ENCODE measurements at regions not wholly inside any gene's neighbourhood (a gene's known extent, or its start where the extent isn't known, plus 50 kb on each side); places are given as distances from the start of the nearest gene placed in this dataset.

GRCh38 chr11:86891036-86891435, 64.2 kb downstream of the FZD4 start:
- BruUV-seq (replicated peaks), result no TSS peak
- Histone ChIP-seq H4K20me1 (ENCODE audit: low read length) (no peaks in the 10 kb centered on the region), H3F3A (ENCODE audit: low read length, unreplicated experiment) (no peaks in the 10 kb centered on the region), H3K27ac (ENCODE audit: low read length) (no peak overlapping the region), H3K9ac (ENCODE audit: low read length) (no peak overlapping the region), H2AFZ (ENCODE audit: low read length) (no peak overlapping the region), H3K4me1 (ENCODE audit: insufficient read depth, low read length) (no peaks in the 10 kb centered on the region), H3K79me2 (ENCODE audit: low read length) (no peaks in the 10 kb centered on the region), H3K9me3 (ENCODE audit: low read length) (no peaks in the 10 kb centered on the region), H3K27me3 (ENCODE audit: low read length) (no peaks in the 10 kb centered on the region), H3K9me2 (replicated peaks; ENCODE audit: low read length) (no peaks in the 10 kb centered on the region), H3K4me3 (ENCODE audit: low read length) (no peak overlapping the region), H3K4me2 (ENCODE audit: low read length) (no peak overlapping the region), H3K36me3 (ENCODE audit: low read depth, low read length) (no peaks in the 10 kb centered on the region)
- intact Hi-C loops (cut with micrococcal nuclease), result no loop called here
- TF ChIP-seq EZH2phosphoT487 (IDR thresholded peaks at IDR 0.05; ENCODE audit: borderline replicate concordance, low read length), result no peak
- ATAC-seq, result no peak
- no peak for DNase-seq
- ChIA-PET POLR2A (ENCODE audit: unreplicated experiment) (no interaction called here), CTCF (no interaction called here)

GRCh38 chr11:86893235-86893634, 62.0 kb downstream of the FZD4 start:
- no peaks in the 10 kb centered on the region for H3K4me1 ChIP-seq (ENCODE audit: insufficient read depth, low read length)
- H3K4me3 ChIP-seq (ENCODE audit: low read length), result no peak overlapping the region
- no peak overlapping the region for H2AFZ ChIP-seq (ENCODE audit: low read length)
- H3K79me2 ChIP-seq (ENCODE audit: low read length), result no peaks in the 10 kb centered on the region
- no peaks in the 10 kb centered on the region for H3K9me2 ChIP-seq (replicated peaks; ENCODE audit: low read length)
- H4K20me1 ChIP-seq (ENCODE audit: low read length), result no peaks in the 10 kb centered on the region
- TF ChIP-seq EZH2 (IDR thresholded peaks at IDR 0.05; ENCODE audit: low read length, unreplicated experiment) (no peak), EZH2phosphoT487 (IDR thresholded peaks at IDR 0.05; ENCODE audit: borderline replicate concordance, low read length) (no peak), CTCF (conservative IDR thresholded peaks at IDR 0.05; ENCODE audit: low read depth, low read length) (no peak)
- no peak overlapping the region for H3K9ac ChIP-seq (ENCODE audit: low read length)
- BruUV-seq (replicated peaks), result no TSS peak
- ChIA-PET CTCF (interaction anchor here (0.5 kb wide), 1 partner anchor 396 kb away, joined by 11 read pairs; no protein-coding TSS in a partner anchor), POLR2A (ENCODE audit: unreplicated experiment) (no interaction called here)
- no peaks in the 10 kb centered on the region for H3K27me3 ChIP-seq (ENCODE audit: low read length)
- H3K4me2 ChIP-seq (ENCODE audit: low read length), result no peak overlapping the region
- H3K27ac ChIP-seq (ENCODE audit: low read length), result no peak overlapping the region
- H3K9me3 ChIP-seq (ENCODE audit: low read length), result no peaks in the 10 kb centered on the region
- no peak for ATAC-seq
- intact Hi-C loops (cut with micrococcal nuclease), result no loop called here
- H3F3A ChIP-seq (ENCODE audit: low read length, unreplicated experiment), result no peaks in the 10 kb centered on the region
- DNase-seq, result no peak
- H3K36me3 ChIP-seq (ENCODE audit: low read depth, low read length), result no peaks in the 10 kb centered on the region
